Transverse colon (tissue), 4 donors: ENCODE measurements at regions not wholly inside any gene's neighbourhood (a gene's known extent, or its start where the extent isn't known, plus 50 kb on each side); places are given as distances from the start of the nearest gene placed in this dataset.

ENCODE experiments used
- DNase-seq: peaks from one replicate; pipeline ENCODE4 v3.0.0-alpha.2; 2019
- H3K27ac ChIP-seq, 4 donors: fragments of 200-600 bp; sonication (generic); 2 replicates each; pipeline ENCODE4 v1.5.1; 2016 to 2018; ENCODE audit warnings: inconsistent platforms in 4 of 4
- H3K27me3 ChIP-seq: fragments of 200-600 bp; sonication (generic); 2 replicates; pipeline ENCODE4 v1.5.1; 2017; ENCODE audit warnings: inconsistent platforms
- H3K36me3 ChIP-seq, 4 donors: fragments of 200-600 bp; sonication (generic); 2 replicates each; pipeline ENCODE4 v1.5.1; 2017 to 2019; ENCODE audit warnings: inconsistent platforms in 4 of 4
- H3K4me1 ChIP-seq, 4 donors: fragments of 200-600 bp; sonication (generic); 2 replicates each; pipeline ENCODE4 v1.5.1; 2017 to 2020; ENCODE audit warnings: inconsistent platforms in 4 of 4
- H3K4me3 ChIP-seq, 4 donors: fragments of 200-600 bp; sonication (generic); 1 replicate in 1 of 4; 2 replicates in 3 of 4; pipeline versions ENCODE4 v1.5.1 to v1.6.1; 2017 to 2019; ENCODE audit warnings: inconsistent platforms in 4 of 4
- H3K9me3 ChIP-seq, 2 donors: fragments of 200-600 bp; sonication (generic); 2 replicates each; pipeline ENCODE4 v1.5.1; 2017 to 2019; ENCODE audit warnings: inconsistent platforms in 2 of 2
- EP300 ChIP-seq: sonication (generic); formaldehyde crosslinking; IDR thresholded peaks from one replicate; pipeline ENCODE4 v1.6.1; 2017; ENCODE audit warnings: antibody characterized with exemption, low read depth
- POLR2A ChIP-seq: fragments of 450-650 bp; IDR thresholded peaks from one replicate; pipeline ENCODE4 v1.6.1; 2016; ENCODE audit warnings: antibody characterized with exemption, mild to moderate bottlenecking, moderate library complexity
- POLR2AphosphoS5 ChIP-seq, 3 donors: sonication (generic); formaldehyde crosslinking; IDR thresholded peaks; one replicate each; pipeline ENCODE4 v1.6.1; 2016; ENCODE audit warnings: antibody characterized with exemption in 3 of 3
- WGBS, 2 donors: methylation state at CpG; one replicate each; pipeline ENCODE4 v1.1.5; 2018; ENCODE audit warnings: low coverage in 1 of 2; 5-methylcytosine and 5-hydroxymethylcytosine counted together
- in situ Hi-C, 4 donors: fragments of 200-750 bp; cut with MboI; loops; one replicate each; pipeline versions ENCODE4 v1.15.0 to v1.15.1; 2017; ENCODE audit warnings: low sequenced_read_pairs in 3 of 4, low pct_ligation_motif_present in 1 of 4, low pct_unique_long_range_greater_than_20kb in 1 of 4
- intact Hi-C: fragments of 100-400 bp; cut with DNase I; formaldehyde crosslinking; loops from one replicate; pipeline ENCODE4 v1.15.1; 2023; ENCODE audit warnings: low total_unique reads
- TF ChIP-seq, protein P1 (sequence below), 5 experiments: fragments of 200-600 bp in 3 of 5; fragments of 450-650 bp in 2 of 5; sonication (generic) in 3 of 5; IDR thresholded peaks; 1 replicate in 2 of 5; 2 replicates in 3 of 5; pipeline ENCODE4 v1.5.1; 2016 to 2017; ENCODE audit warnings: antibody characterized with exemption in 5 of 5, inconsistent platforms in 3 of 5, mild to moderate bottlenecking in 2 of 5, moderate library complexity in 1 of 5

DNA sequence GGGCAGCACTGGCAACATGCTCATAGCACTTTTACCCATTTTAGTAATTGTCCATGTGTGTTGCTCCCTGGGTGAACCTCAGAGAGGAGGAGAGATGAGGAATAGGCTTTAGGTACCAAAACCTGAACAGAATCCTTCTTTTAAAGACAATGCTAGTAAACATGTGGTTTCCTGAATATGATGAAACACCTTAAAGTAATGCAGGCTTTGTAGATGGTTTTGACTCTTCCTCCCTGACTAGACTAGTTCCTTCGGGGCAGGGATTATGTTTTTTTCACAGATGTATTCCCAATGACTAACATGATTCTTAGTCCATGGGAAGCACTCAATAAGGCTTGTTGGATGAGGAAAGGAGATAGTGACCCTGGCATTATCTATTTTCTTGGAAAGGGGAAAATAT lies 367.6 kb upstream of the JAG1 start:
- Histone ChIP-seq H3K9me3 (no peaks in the 10 kb centered on the region), H3K36me3 (no peaks in the 10 kb centered on the region), H3K4me1 (no peaks in the 10 kb centered on the region), H3K27me3 (no peaks in the 10 kb centered on the region), H3K27ac (no peak overlapping the region), H3K4me3 (no peak overlapping the region)
- intact Hi-C loops (no loop called here), in situ Hi-C loops (loop anchor here in 1 of 4 donors (10.0 kb wide), 1 partner anchor 63 kb away; no protein-coding TSS in a partner anchor)
- WGBS, 2 donors: 78 to 89% methylated on average over 1 of the region's 1 CpG
- TF ChIP-seq, protein P1, sequence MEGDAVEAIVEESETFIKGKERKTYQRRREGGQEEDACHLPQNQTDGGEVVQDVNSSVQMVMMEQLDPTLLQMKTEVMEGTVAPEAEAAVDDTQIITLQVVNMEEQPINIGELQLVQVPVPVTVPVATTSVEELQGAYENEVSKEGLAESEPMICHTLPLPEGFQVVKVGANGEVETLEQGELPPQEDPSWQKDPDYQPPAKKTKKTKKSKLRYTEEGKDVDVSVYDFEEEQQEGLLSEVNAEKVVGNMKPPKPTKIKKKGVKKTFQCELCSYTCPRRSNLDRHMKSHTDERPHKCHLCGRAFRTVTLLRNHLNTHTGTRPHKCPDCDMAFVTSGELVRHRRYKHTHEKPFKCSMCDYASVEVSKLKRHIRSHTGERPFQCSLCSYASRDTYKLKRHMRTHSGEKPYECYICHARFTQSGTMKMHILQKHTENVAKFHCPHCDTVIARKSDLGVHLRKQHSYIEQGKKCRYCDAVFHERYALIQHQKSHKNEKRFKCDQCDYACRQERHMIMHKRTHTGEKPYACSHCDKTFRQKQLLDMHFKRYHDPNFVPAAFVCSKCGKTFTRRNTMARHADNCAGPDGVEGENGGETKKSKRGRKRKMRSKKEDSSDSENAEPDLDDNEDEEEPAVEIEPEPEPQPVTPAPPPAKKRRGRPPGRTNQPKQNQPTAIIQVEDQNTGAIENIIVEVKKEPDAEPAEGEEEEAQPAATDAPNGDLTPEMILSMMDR (IDR thresholded peaks at IDR 0.05): no peak
- TF ChIP-seq POLR2AphosphoS5 (IDR thresholded peaks at IDR 0.05) (no peak), POLR2A (no peak)
- no peak for DNase-seq

- Histone ChIP-seq H3K4me3 (no peak overlapping the region), H3K27ac (no peak overlapping the region), H3K36me3 (no peaks in the 10 kb centered on the region), H3K9me3 (no peaks in the 10 kb centered on the region), H3K27me3 (no peaks in the 10 kb centered on the region), H3K4me1 (peaks cover 0 to 1% (median 0%) of the 10 kb centered on the region in 4 donors)
- WGBS, 2 donors: 90 to 95% methylated on average over 2 of the region's 2 CpGs
- no peak for TF ChIP-seq POLR2A
- no peak for TF ChIP-seq POLR2AphosphoS5 (IDR thresholded peaks at IDR 0.05)
- no peak for TF ChIP-seq EP300
- TF ChIP-seq, protein P1 (IDR thresholded peaks at IDR 0.05): no peak
- DNase-seq: no peak
- intact Hi-C loops (no loop called here), in situ Hi-C loops (loop anchor here in 1 of 4 donors (10.0 kb wide), 1 partner anchor 62 kb away; no protein-coding TSS in a partner anchor)
Measured at GRCh38 chr20:11043001-11043400, 369.2 kb upstream of the JAG1 start.

- no peaks in the 10 kb centered on the region for H3K36me3 ChIP-seq
- TF ChIP-seq EP300 (no peak), POLR2AphosphoS5 (IDR thresholded peaks at IDR 0.05) (no peak), POLR2A (no peak)
- TF ChIP-seq, protein P1 (IDR thresholded peaks at IDR 0.05): no peak
- in situ Hi-C loops: loop anchor here in 1 of 4 donors (10.0 kb wide), 1 partner anchor 60 kb away; no protein-coding TSS in a partner anchor
- peaks cover 0 to 7% (median 0%) of the 10 kb centered on the region in 4 donors for H3K4me1 ChIP-seq
- no peak for DNase-seq
- no peak overlapping the region for H3K27ac ChIP-seq
- H3K27me3 ChIP-seq: no peaks in the 10 kb centered on the region
- 78 to 80% methylated on average over 6 of the region's 6 CpGs for WGBS, 2 donors
- H3K4me3 ChIP-seq: no peak overlapping the region
- intact Hi-C loops: no loop called here
- H3K9me3 ChIP-seq: no peaks in the 10 kb centered on the region
Measured at GRCh38 chr20:11044561-11044960, 370.8 kb upstream of the JAG1 start.

DNA sequence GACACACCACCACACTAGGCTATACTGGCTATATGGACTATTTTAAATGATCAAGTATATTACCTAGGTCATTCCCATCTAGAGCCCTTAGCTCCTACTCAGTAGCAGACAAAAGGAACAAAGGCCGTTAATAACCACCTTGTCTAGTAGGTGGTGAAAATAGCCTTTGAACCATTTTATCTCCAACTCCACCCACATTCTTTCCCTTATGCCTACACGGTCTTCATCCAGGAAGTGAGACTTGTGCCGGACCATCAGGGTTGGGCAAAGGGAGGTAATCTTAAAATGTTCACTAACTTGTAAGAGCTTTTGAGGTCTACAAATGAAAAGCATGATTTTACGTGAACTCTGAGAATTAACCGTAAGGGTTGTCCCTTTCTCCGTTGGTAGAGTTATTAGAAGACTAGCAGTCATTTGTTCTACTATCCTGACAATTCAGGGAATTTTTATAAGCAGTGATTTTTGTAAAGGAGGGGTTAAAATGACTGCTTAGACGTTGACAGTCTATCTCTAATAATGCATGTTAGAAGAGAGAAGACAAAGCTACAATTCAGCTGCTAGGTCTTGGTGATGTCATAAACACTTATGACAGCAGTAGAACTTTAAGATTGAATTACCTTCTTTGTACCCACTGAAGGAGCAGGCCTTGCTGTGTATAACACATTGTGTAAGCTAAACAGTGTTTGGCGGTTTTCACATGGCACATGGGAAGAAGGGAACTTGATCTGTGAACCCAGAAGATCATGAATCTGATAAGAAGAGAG lies 371.8 kb upstream of the JAG1 start:
- TF ChIP-seq POLR2A (no peak), EP300 (no peak), POLR2AphosphoS5 (IDR thresholded peaks at IDR 0.05) (no peak)
- TF ChIP-seq, protein P1 (IDR thresholded peaks at IDR 0.05): no peak
- Histone ChIP-seq H3K27ac (no peak overlapping the region), H3K4me1 (peaks cover 0 to 7% (median 0%) of the 10 kb centered on the region in 4 donors), H3K4me3 (no peak overlapping the region), H3K9me3 (no peaks in the 10 kb centered on the region), H3K27me3 (no peaks in the 10 kb centered on the region), H3K36me3 (no peaks in the 10 kb centered on the region)
- in situ Hi-C loops: loop anchor here in 1 of 4 donors (10.0 kb wide), 1 partner anchor 59 kb away; no protein-coding TSS in a partner anchor
- DNase-seq: peak; percentile 8
- 70 to 73% methylated on average over 8 of the region's 8 CpGs for WGBS, 2 donors
- intact Hi-C loops: no loop called here
